MM.1S (cell line): ENCODE measurements at regions not wholly inside any gene's neighbourhood (a gene's known extent, or its start where the extent isn't known, plus 50 kb on each side); places are given as distances from the start of the nearest gene placed in this dataset.

Source experiments
- CTCF ChIP-seq: fragments of 300-600 bp; sonication (generic); IDR thresholded peaks from 2 replicates; pipeline ENCODE4 v1.5.1; 2016; ENCODE audit warnings: antibody characterized with exemption, low read length, mixed read lengths
- EZH2phosphoT487 ChIP-seq: fragments of 300-600 bp; sonication (generic); IDR thresholded peaks from 2 replicates; pipeline ENCODE4 v1.6.1; 2018; ENCODE audit warnings: antibody characterized with exemption, low read length

GRCh38 chr2:16151281-16151570 lies 210.9 kb downstream of the MYCN start:
- TF ChIP-seq CTCF = no peak
- no peak for TF ChIP-seq EZH2phosphoT487
